ENCODE measurements at regions not wholly inside any gene's neighbourhood (a gene's known extent, or its start where the extent isn't known, plus 50 kb on each side); places are given as distances from the start of the nearest gene placed in this dataset.

DNA sequence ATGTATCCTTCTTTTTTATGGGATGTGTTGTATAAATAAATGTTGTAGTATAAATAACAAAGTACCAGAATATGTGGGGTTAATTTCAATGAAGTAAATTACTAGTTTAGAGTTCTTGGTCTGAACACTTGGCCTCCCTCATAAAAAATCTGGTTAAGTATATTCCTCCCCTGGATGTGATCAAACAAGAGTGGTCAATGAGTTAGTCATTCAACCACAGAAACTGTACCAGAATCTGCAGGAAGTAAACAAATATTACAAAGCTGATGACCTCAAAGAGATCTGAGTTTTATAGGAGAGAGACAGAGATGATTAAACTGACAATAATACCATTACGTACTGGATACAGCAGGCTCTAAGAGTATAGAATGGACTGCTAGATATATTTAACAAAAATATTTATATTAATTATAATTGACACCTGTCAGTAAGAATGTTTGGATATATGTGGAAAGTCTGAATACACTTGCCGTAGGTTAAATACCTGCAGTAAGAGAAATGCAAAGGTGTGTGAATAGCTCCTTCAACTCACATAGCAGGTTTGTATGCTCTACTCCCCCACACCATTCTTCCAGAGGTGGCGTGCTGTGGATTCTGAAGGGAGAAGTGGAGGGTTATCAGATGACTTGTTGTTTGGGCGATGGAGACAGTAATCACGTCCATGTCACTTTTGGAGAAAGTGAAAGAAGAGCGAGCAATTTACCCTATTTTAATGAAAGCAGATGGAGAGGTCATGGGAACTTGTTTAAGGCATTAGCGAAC lies 108.3 kb upstream of the LRATD1 start:
- no peak for DNase-seq (ENCODE audit: low spot score)

GRCh38 chr2:14524803-14525080 lies 107.8 kb upstream of the LRATD1 start:
- no peak for DNase-seq (ENCODE audit: low spot score)

- no peak for DNase-seq (ENCODE audit: low spot score)
These were observed 102.0 kb upstream of the LRATD1 start for GRCh38 chr2:14530506-14530905.

DNA sequence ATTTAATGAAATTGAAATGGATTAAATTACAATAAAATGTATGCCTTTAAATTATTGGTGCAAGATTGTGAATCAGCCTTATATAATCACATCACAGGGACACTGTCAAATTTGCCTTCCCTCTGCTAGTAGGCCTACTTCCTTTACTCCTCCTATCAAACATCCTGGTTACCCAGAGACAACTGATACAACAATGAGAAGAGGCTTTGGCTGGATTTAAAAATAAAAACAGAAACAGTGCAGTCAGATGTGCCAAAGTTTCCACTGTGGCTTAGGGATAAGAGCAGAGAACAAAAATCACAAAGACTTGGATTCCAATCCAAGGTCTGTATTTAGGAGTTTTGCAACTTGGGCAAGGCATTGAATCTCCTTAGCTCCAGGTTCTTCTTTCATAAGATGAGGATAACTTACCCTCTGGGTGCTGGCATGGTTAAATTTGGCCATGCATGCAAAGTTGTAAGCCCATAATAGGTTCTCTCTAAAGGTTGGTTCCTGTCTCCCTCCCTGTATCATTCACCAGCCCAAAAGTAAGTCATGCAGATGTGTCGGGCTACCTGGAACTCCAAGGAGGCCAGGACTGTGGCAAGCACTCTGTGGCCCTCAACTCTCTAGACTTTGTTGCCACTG lies 99.3 kb upstream of the LRATD1 start:
- no peak for DNase-seq (ENCODE audit: low spot score)

DNA sequence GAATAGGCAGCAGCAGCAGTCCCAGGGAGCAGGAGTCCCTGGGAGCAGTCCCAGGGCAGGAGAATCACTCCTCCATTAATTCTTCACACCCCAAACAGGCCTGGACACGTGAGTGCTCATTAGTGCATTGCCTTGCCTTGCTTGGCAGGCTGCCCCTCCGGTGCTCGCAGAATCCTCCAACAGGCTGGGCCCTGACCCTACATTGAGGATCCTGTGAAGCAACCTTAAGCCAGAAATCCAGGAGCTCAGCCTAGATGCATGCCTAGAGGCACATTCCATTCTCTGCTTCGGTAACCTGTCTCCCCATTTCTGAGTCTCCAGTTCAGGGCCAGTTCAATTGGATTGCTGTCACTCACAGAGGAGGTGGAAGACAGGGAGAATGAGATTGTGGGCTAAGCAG lies 97.4 kb upstream of the LRATD1 start:
- no peak for DNase-seq (ENCODE audit: low spot score)

- no peak for DNase-seq (ENCODE audit: low spot score)
These were observed 95.5 kb upstream of the LRATD1 start for GRCh38 chr2:14536976-14537375.

DNA sequence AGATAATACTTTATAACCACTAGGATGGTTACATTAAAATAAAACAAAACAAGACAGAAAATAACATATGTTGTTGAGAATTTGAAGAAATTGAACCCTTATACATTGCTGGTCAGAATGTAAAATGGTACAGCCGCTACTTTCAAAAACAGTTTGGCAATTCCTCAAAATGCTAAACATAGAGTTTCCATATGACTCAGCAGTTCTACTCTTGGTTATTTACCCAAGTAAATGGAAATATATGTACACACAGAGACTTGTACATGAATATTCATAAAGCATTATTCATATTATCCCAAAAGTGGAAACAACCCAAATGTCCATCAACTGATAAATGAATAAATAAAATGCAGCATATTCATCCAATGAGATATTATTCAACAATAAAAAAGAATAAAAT lies 92.5 kb upstream of the LRATD1 start:
- no peak for DNase-seq (ENCODE audit: low spot score)

DNA sequence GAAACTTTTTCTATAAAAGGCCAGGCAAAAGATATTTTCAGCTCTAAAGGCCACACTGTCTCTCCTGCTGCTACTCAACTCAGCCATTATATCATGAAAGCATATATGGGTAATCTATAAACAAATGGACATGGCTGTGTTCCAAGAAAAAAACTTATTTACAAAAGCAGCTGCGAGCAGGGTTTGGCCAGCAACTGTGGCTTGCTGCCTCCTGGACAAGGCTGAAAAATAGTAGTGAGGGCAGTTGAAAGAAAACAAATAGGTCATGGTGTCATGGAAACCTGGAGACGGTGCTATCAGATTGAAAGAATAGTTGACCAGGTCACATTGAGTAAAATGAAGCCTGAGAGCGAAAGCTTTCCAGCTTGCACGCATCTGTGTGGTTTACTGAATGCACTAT lies 89.2 kb upstream of the LRATD1 start:
- no peak for DNase-seq (ENCODE audit: low spot score)

DNA sequence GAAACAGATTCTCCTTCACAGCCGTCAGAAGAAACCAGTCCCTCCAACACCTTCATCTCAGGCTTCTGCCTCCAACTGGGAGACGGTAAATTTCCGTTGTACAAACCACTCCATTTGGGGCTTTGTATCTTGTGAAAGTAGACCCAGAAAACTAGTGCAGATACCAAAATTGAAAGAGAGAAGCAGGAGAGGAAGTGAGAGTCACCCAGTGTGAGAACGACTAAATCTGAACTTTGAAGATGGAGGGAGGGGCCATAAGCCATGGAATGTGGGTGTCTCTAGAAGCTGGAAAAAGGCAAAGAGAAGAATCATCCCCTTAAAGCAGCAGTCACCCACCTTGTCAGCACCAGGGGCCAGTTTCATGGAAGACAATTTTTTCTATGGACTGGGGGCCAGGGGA lies 88.3 kb upstream of the LRATD1 start:
- no peak for DNase-seq (ENCODE audit: low spot score)

GRCh38 chr2:14547830-14548229 lies 84.7 kb upstream of the LRATD1 start:
- DNase-seq (ENCODE audit: low spot score), result no peak

GRCh38 chr2:14550658-14551057 lies 81.9 kb upstream of the LRATD1 start:
- no peak for DNase-seq (ENCODE audit: low spot score)

DNA sequence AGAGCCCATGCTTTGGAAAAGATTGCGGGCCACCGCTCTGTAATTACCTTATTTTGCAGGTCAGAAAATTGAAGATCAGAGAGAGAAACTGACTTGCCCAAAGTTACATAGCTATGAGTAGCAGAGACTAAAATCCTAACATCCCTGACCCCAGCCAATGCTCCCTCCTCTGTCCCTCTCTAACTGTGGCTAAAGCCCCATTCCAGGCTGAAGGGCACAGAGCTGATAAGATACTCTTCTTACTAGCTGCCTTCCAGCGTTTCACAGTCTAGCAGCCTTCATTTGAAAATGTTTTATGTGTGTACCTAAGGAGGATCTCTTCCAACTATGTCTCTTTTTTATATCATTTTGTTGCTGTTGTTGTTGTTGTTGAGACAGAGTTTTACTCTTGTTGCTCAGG lies 81.4 kb upstream of the LRATD1 start:
- no peak for DNase-seq (ENCODE audit: low spot score)

DNA sequence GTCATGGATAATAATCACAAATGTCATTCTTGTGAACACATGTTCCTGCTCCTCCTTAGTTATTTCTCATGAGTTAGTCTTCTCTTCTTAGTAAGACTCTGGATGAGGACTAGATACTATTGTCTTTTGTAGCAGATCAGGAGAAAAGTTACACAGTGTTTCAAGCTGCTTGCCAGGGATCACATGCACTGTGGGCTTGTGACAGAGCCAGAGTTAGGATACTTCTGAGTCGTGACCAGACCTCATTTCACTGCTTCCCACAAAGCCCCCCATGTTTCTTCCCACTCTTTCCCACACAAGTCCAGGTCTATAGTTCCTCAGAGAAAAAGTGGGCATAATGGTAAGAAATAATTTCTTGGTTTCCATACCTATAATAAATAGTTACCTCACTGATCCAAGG lies 80.2 kb upstream of the LRATD1 start:
- no peak for DNase-seq (ENCODE audit: low spot score)

DNA sequence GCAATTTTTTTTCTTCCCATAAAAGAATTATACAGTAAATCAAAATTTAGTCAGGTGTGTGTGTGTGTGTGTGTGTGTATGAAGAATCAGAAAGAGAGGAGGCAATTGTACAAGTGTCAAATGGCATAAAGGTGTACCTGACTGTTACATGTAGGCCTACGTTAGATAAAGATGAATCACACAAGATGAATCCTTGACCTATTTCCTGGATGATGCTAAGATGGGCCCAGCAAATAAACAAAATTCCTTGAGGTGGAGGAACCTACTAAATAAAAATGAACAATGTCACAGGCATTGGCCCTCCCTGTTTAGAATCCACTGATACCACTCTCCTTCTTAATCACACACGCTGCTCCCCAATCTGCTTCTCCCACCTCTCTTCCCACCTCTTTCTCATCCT lies 79.7 kb upstream of the LRATD1 start:
- no peak for DNase-seq (ENCODE audit: low spot score)

DNA sequence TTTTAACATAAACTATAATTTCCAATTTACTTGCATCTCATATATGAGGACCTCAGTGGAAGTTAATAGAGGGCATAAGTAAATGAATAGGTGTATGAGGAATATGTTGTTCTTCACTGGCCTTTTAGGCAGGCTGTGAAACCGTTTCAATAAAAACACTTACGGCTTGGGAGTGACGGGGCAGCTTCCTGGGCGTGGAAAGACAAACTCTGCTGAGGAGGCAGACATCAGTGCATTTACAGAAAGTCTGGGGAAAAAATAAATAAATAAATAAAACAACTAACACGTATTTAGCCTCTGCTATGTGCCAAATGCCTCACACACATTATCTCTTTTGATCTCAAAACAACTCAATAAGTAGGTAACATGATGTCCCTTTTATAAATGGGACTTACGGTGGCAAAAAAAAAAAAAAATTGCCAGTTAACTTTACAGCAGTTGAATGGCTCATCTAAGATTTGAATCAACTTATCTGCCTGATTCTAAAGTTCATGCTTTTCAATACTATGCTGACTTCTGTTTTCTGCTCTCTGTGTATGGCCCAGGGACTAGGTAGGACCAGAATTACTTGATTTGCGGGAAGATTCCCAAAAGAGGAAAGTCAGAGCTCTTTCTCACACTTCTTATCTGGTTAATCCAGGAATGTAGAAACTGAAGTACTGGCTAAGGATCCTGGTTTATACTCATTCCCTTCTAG lies 77.5 kb upstream of the LRATD1 start:
- DNase-seq (ENCODE audit: low spot score), result no peak

DNA sequence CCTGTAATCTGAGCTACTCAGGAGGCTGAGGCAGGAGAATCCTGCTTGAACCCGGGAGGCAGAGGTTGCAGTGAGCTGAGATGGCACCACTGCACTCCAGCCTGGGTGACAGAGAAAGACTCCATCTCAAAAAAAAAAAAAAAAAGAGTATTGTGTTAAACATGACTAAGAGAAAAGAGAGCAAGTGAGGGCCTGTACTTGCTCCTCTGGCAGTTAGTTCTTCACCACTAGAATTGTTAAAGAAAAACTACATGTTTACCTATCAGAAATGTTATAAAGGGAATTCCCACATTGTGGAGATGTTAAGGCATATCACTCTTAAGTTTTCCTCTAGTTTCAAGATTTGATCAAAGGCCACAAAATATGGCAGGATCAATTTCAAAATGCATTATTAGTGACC lies 75.4 kb upstream of the LRATD1 start:
- no peak for DNase-seq (ENCODE audit: low spot score)

DNA sequence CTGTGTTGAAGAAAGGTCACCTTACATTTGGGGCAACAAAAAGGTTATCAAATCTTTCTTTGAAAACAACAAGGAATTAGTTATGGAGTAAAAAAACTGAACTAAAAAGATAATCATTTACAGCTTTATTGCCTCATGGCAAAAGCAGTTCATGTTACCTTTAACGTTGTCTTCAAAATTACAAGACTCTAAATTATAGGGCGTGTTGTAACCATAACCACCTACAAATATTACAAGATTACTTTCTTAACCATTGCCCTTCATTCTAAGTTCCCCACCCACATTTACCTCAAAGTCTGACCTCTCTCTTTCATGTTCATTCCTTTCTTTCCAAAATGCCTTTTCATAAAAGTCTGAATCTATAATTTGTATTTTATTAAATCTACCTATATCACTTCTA lies 74.6 kb upstream of the LRATD1 start:
- DNase-seq (ENCODE audit: low spot score), result no peak

- DNase-seq (ENCODE audit: low spot score), result no peak
These were observed 74.1 kb upstream of the LRATD1 start for GRCh38 chr2:14558335-14558919.

DNA sequence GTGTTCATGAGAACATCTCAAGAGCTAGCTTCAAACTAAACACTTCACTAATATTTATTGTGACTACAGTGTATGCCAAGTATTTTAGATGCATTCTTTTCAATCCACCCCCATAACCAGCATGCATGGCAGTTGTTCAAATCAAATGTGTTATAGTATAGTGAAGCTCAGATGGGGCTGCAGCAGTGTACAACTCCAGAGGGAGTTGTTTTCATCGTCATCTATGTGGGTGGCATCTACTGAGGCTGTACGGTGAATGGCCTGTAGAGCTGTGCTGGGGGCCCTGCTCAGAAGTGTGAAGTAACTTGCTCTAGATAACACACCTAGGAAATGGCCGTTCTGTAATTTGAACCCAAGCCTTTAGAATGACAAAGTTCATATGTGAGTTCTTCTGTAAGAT lies 71.8 kb upstream of the LRATD1 start:
- DNase-seq (ENCODE audit: low spot score), result no peak

DNA sequence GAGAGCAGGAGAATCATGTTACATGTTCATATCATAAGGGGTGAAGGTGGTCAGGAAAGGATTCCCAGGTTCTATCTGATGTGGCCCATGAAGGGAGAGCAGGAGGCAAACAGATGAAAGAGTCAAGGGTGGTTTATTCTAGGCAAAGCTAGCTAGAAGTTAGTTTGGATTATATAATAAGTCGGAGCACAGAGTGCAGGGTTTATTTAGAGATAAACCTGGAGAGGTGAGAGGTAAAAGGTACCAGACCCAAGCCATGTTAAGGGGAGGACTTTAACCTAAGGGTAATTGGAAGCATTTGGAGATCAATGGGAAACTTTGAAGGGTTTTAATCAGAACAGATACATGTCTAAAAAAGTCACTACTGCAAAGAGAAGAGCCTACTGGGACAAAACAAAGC lies 69.2 kb upstream of the LRATD1 start:
- DNase-seq (ENCODE audit: low spot score), result no peak

DNA sequence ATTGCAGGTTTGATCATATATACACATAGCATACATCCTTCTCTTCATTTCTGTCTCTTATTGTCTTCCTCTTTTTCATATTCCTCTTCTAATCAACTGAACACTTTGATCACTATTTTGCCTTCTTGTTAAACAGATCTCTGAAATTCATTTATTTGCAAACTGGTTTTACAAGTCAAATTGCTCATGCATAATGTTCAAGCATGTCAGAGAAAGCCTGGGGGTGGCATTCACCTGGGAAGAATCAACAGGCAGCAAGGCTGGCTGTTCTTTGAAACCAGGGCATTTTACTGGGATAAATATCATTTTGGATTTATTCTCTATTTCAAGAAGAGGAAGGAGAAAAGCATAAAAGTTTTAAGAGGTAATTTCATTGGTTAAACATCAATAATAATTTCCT lies 66.9 kb upstream of the LRATD1 start:
- no peak for DNase-seq (ENCODE audit: low spot score)

GRCh38 chr2:14567561-14567960 lies 65.0 kb upstream of the LRATD1 start:
- DNase-seq (ENCODE audit: low spot score), result no peak

- DNase-seq (ENCODE audit: low spot score), result no peak
These were observed 63.2 kb upstream of the LRATD1 start for GRCh38 chr2:14569294-14569693.

Measured in cerebellar cortex (tissue), 1 donor.